GM12878 (cell line): ENCODE measurements at regions not wholly inside any gene's neighbourhood (a gene's known extent, or its start where the extent isn't known, plus 50 kb on each side); places are given as distances from the start of the nearest gene placed in this dataset.

Source experiments
- ATAC-seq: fragments of 200-7000 bp; cut with Tn5 transposase; 3 replicates; pipeline ENCODE4 v1.9.1; 2020; ENCODE audit warnings: mild to moderate bottlenecking, moderate library complexity
- BruUV-seq: library from RNA; stranded (reverse); fragments of 400-500 nt; replicated peaks from 2 replicates; lab custom pipeline; 2021; lab: Mats Ljungman, UMichigan
- CTCF ChIA-PET: fragments of 300-600 bp; sonication (Branson Sonifier 250); formaldehyde crosslinking; extraction: SDS; loops from one replicate; lab custom pipeline; 2021; ENCODE audit warnings: inconsistent platforms; lab: Yijun Ruan, JAX
- POLR2A ChIA-PET: fragments of 350-600 bp; formaldehyde crosslinking; extraction: SDS; loops from one replicate; lab custom pipeline; 2021; ENCODE audit warnings: inconsistent platforms; lab: Charles Lee
- RAD21 ChIA-PET: fragments of 300-600 bp; sonication (Branson Sonifier 250); formaldehyde crosslinking; loops from one replicate; lab custom pipeline; 2023; ENCODE audit warnings: antibody characterized with exemption; ENCODE audit not compliant: unreplicated experiment; lab: Charles Lee
- SMC1A ChIA-PET: fragments of 300-600 bp; sonication (Branson Sonifier 250); formaldehyde crosslinking; loops from one replicate; lab custom pipeline; 2023; ENCODE audit not compliant: unreplicated experiment, uncharacterized antibody; lab: Charles Lee
- DNase-seq: peaks from one replicate; pipeline ENCODE4 v3.0.0-alpha.2; 2011; ENCODE audit warnings: low read depth, low spot score
- FAIRE-seq: peaks from 3 replicates; lab custom pipeline; 2011; peaks lifted over from hg19 to GRCh38; lab: Jason Lieb, UNC
- H2AFZ ChIP-seq: 2 replicates; pipeline ENCODE4 v1.6.0; 2011; ENCODE audit warnings: low read depth, low read length, control low read depth; ENCODE audit not compliant: control insufficient read depth
- H3K27ac ChIP-seq: 2 replicates; pipeline ENCODE4 v1.5.1; 2011; ENCODE audit warnings: control low read depth; ENCODE audit not compliant: control insufficient read depth, insufficient read depth
- H3K27me3 ChIP-seq, 2 experiments: replicated peaks in 1 of 2; 2 replicates each; pipeline versions ENCODE4 v1.6.0 to v1.6.1; 2011; ENCODE audit warnings: low read length in 1 of 2; ENCODE audit not compliant: control insufficient read depth in 2 of 2, insufficient read depth in 2 of 2
- H3K36me3 ChIP-seq, 2 experiments: 2 replicates each; pipeline ENCODE4 v1.5.1; 2011; ENCODE audit warnings: low read length in 1 of 2; ENCODE audit not compliant: control insufficient read depth in 2 of 2, insufficient read depth in 2 of 2
- H3K4me1 ChIP-seq: 2 replicates; pipeline ENCODE4 v1.6.1; 2011; ENCODE audit warnings: mild to moderate bottlenecking, low read length, moderate library complexity, mixed read lengths; ENCODE audit not compliant: control insufficient read depth, insufficient read depth
- H3K4me2 ChIP-seq: 2 replicates; pipeline ENCODE4 v1.6.0; 2011; ENCODE audit warnings: control low read depth; ENCODE audit not compliant: control insufficient read depth, insufficient read depth
- H3K4me3 ChIP-seq: fragments of 200-600 bp; sonication (generic); 2 replicates; pipeline ENCODE4 v1.5.1; 2016
- H3K79me2 ChIP-seq: 2 replicates; pipeline ENCODE4 v1.6.0; 2011; ENCODE audit warnings: low read length; ENCODE audit not compliant: control insufficient read depth, insufficient read depth
- H3K9ac ChIP-seq: 2 replicates; pipeline ENCODE4 v1.8.0; 2011; ENCODE audit warnings: low read length, control low read depth, mixed read lengths; ENCODE audit not compliant: control insufficient read depth, insufficient read depth
- H3K9me3 ChIP-seq: replicated peaks from 3 replicates; pipeline ENCODE4 v1.5.1; 2011; ENCODE audit warnings: mild to moderate bottlenecking, low read length; ENCODE audit not compliant: control insufficient read depth, insufficient read depth
- H4K20me1 ChIP-seq: 2 replicates; pipeline ENCODE4 v1.6.0; 2011; ENCODE audit not compliant: control insufficient read depth, insufficient read depth
- BACH1 ChIP-seq: fragments of 450-650 bp; IDR thresholded peaks from 2 replicates; pipeline ENCODE4 v1.6.1; 2017; ENCODE audit warnings: mild to moderate bottlenecking, borderline replicate concordance
- BCL11A ChIP-seq: IDR thresholded peaks from 2 replicates; pipeline ENCODE4 v1.6.1; 2011; ENCODE audit warnings: low read depth, low read length
- BRCA1 ChIP-seq: IDR thresholded peaks from 2 replicates; pipeline ENCODE4 v1.6.1; 2011; ENCODE audit warnings: low read depth, low read length, improper control_type of control experiment
- CHD2 ChIP-seq: IDR thresholded peaks from 2 replicates; pipeline ENCODE4 v1.6.1; 2011; ENCODE audit warnings: low read depth, low read length, improper control_type of control experiment, borderline replicate concordance
- CHD4 ChIP-seq: fragments of 200-600 bp; sonication (generic); IDR thresholded peaks from 2 replicates; pipeline ENCODE4 v1.6.1; 2016; ENCODE audit warnings: mild to moderate bottlenecking
- GATAD2B ChIP-seq: fragments of 450-650 bp; conservative IDR thresholded peaks from 2 replicates; pipeline ENCODE4 v1.6.1; 2017; ENCODE audit warnings: low read depth, mild to moderate bottlenecking, moderate library complexity
- HCFC1 ChIP-seq: fragments of 150-350 bp; IDR thresholded peaks from 2 replicates; pipeline ENCODE4 v1.6.1; 2014; ENCODE audit warnings: low read length
- IKZF2 ChIP-seq, 2 experiments: fragments of 450-650 bp; IDR thresholded peaks; 2 replicates each; pipeline ENCODE4 v1.6.1; 2017; ENCODE audit warnings: mild to moderate bottlenecking in 2 of 2, moderate library complexity in 2 of 2
- JUNB ChIP-seq: IDR thresholded peaks from 2 replicates; pipeline ENCODE4 v1.6.1; 2016; ENCODE audit warnings: antibody characterized with exemption, mild to moderate bottlenecking
- NR2C1 ChIP-seq: fragments of 450-650 bp; IDR thresholded peaks from 2 replicates; pipeline ENCODE4 v1.6.1; 2017; ENCODE audit warnings: antibody characterized with exemption, mild to moderate bottlenecking, moderate library complexity
- POLR2A ChIP-seq: IDR thresholded peaks from 2 replicates; pipeline ENCODE4 v1.6.1; 2011; ENCODE audit warnings: low read depth, mild to moderate bottlenecking, low read length
- RB1 ChIP-seq: fragments of 450-650 bp; formaldehyde crosslinking; IDR thresholded peaks from 2 replicates; pipeline ENCODE4 v1.6.1; 2017; ENCODE audit warnings: mild to moderate bottlenecking, borderline replicate concordance
- RELB ChIP-seq: fragments of 450-650 bp; IDR thresholded peaks from 2 replicates; pipeline ENCODE4 v1.6.1; 2017; ENCODE audit warnings: low read depth, mild to moderate bottlenecking, moderate library complexity
- TCF12 ChIP-seq: IDR thresholded peaks from 2 replicates; pipeline ENCODE4 v1.6.1; 2011; ENCODE audit warnings: low read depth, mild to moderate bottlenecking, low read length
- TCF7 ChIP-seq: IDR thresholded peaks from 2 replicates; pipeline ENCODE4 v1.6.1; 2014; ENCODE audit warnings: antibody characterized with exemption, borderline replicate concordance
- ZNF622 ChIP-seq: fragments of 450-650 bp; IDR thresholded peaks from 2 replicates; pipeline ENCODE4 v1.6.1; 2017; ENCODE audit warnings: mild to moderate bottlenecking, inconsistent platforms
- WGBS: methylation state at CpG from one replicate; pipeline ENCODE4 v1.1.6; 2016; ENCODE audit warnings: low lambda C conversion rate; ENCODE audit not compliant: insufficient replicate concordance, insufficient coverage; ENCODE audit errors: missing lambda C conversion rate; 5-methylcytosine and 5-hydroxymethylcytosine counted together
- in situ Hi-C: fragments of 300-500 bp; cut with MboI; formaldehyde crosslinking; loops from 9 replicates; pipeline ENCODE4 v1.14.3; 2018; ENCODE audit warnings: mixed read lengths
- intact Hi-C: fragments of 100-400 bp; cut with micrococcal nuclease; formaldehyde crosslinking; loops from one replicate; pipeline ENCODE4 v1.14.2; 2022; ENCODE audit not compliant: unreplicated experiment
- TF ChIP-seq, protein P1 (sequence below): fragments of 450-650 bp; IDR thresholded peaks from 2 replicates; pipeline ENCODE4 v1.6.1; 2016; ENCODE audit warnings: mild to moderate bottlenecking, moderate library complexity, borderline replicate concordance

DNA sequence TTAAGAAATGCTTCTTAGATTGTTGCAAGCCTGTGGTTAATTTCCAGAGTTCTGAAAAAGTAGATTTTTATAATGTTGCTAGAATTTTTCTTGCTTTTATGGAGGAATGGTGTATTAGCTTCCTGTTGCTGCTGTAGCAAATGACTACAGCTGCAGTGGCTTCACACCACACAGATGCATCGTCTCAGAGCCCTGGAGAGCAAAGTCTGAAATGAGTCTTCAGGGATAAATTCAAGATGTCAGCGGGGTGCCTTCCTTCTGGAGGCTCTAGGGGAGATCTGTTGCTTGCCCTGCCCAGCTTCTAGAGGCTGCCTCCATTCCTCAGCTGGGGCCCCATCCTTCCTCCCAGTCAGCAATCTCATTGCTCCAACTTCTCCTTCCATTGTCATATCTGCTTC is 187.8 kb downstream of the ZNF516 start:
- H3K4me3 ChIP-seq: no peak overlapping the region
- ATAC-seq (peak; percentile 53), DNase-seq (no peak), FAIRE-seq (no peak)
- peak overlapping the region; percentile 20; the same call in 1 of the 2 replicates for H3K4me2 ChIP-seq
- peak overlapping the region; percentile 37 for H2AFZ ChIP-seq
- H3K27ac ChIP-seq: peak overlapping the region; percentile 46
- H3K27me3 ChIP-seq: no peaks in the 10 kb centered on the region
- BruUV-seq: no TSS peak
- H3K9ac ChIP-seq: no peak overlapping the region
- CTCF ChIA-PET: interaction anchor here (1.0 to 1.6 kb wide), 5 partner anchors 9 to 124 kb away, joined by 3 to 9 read pairs (median 3); no protein-coding TSS in a partner anchor
- H3K79me2 ChIP-seq: no peaks in the 10 kb centered on the region
- no peaks in the 10 kb centered on the region for H4K20me1 ChIP-seq
- no peak for TF ChIP-seq GATAD2B
- no peak for TF ChIP-seq CHD4
- TF ChIP-seq TCF7: no peak
- TF ChIP-seq BCL11A: no peak
- TF ChIP-seq, protein P1, sequence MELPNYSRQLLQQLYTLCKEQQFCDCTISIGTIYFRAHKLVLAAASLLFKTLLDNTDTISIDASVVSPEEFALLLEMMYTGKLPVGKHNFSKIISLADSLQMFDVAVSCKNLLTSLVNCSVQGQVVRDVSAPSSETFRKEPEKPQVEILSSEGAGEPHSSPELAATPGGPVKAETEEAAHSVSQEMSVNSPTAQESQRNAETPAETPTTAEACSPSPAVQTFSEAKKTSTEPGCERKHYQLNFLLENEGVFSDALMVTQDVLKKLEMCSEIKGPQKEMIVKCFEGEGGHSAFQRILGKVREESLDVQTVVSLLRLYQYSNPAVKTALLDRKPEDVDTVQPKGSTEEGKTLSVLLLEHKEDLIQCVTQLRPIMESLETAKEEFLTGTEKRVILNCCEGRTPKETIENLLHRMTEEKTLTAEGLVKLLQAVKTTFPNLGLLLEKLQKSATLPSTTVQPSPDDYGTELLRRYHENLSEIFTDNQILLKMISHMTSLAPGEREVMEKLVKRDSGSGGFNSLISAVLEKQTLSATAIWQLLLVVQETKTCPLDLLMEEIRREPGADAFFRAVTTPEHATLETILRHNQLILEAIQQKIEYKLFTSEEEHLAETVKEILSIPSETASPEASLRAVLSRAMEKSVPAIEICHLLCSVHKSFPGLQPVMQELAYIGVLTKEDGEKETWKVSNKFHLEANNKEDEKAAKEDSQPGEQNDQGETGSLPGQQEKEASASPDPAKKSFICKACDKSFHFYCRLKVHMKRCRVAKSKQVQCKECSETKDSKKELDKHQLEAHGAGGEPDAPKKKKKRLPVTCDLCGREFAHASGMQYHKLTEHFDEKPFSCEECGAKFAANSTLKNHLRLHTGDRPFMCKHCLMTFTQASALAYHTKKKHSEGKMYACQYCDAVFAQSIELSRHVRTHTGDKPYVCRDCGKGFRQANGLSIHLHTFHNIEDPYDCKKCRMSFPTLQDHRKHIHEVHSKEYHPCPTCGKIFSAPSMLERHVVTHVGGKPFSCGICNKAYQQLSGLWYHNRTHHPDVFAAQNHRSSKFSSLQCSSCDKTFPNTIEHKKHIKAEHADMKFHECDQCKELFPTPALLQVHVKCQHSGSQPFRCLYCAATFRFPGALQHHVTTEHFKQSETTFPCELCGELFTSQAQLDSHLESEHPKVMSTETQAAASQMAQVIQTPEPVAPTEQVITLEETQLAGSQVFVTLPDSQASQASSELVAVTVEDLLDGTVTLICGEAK: no peak
- TF ChIP-seq RELB: no peak
- TF ChIP-seq NR2C1: no peak
- no peak for TF ChIP-seq TCF12
- no peak for TF ChIP-seq RB1
- no peak for TF ChIP-seq BACH1
- no peak for TF ChIP-seq IKZF2 (IDR thresholded peaks at IDR 0.05)
- TF ChIP-seq BRCA1: no peak
- TF ChIP-seq CHD2: no peak
- no peak for TF ChIP-seq JUNB
- TF ChIP-seq ZNF622: no peak
- TF ChIP-seq POLR2A: no peak
- TF ChIP-seq HCFC1: no peak
- in situ Hi-C loops: no loop called here
- SMC1A ChIA-PET: interaction anchor here (0.9 kb wide), 1 partner anchor 267 kb away, joined by 3 read pairs; no protein-coding TSS in a partner anchor
- H3K36me3 ChIP-seq: no peaks in the 10 kb centered on the region
- POLR2A ChIA-PET: no interaction called here
- peaks cover 4% of the 10 kb centered on the region; the same call in 1 of the 2 replicates for H3K4me1 ChIP-seq
- intact Hi-C loops: no loop called here
- RAD21 ChIA-PET: no interaction called here
- WGBS: 17% methylated on average over 2 of the region's 2 CpGs
- no peaks in the 10 kb centered on the region; the same call in 1 of the 3 replicates for H3K9me3 ChIP-seq
